ENCODE measurements at regions not wholly inside any gene's neighbourhood (a gene's known extent, or its start where the extent isn't known, plus 50 kb on each side); places are given as distances from the start of the nearest gene placed in this dataset.

DNA sequence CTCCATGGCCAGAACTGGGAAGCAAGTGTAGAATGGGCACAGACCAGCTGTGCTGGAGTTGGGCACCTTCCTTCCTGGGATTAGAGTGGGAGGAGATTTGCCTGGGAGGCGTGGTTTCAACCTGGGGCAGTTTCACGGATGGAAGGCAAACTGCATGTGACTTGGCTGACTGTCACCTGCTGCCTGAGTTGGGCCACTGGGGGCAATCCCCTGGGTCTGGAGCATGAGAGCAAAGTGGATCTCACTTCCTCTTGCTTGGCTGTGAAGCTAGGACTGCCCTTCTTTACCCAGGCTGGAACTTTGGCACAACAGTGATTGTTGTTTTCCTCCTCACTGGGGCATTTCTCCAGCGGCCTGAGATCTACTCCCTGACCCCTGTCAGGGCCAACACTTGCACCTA is 1247.0 kb upstream of the EPHA6 start:
- no peak for TF ChIP-seq EZH2 (IDR thresholded peaks at IDR 0.05)
- no peak for TF ChIP-seq POLR2AphosphoS5 (IDR thresholded peaks at IDR 0.05; ENCODE audit: borderline replicate concordance, low read depth, low read length)
- no peak for TF ChIP-seq FOXP2 (optimal IDR thresholded peaks at IDR 0.05; ENCODE audit: control extremely low read depth, extremely low read length, insufficient read depth)

Data from SK-N-MC (cell line).